H9 (cell line): ENCODE measurements at regions not wholly inside any gene's neighbourhood (a gene's known extent, or its start where the extent isn't known, plus 50 kb on each side); places are given as distances from the start of the nearest gene placed in this dataset.

Source experiments
- DNase-seq: peaks from one replicate; pipeline ENCODE4 v3.0.0-alpha.2; 2017
- H2AFZ ChIP-seq: one replicate; pipeline ENCODE4 v1.6.1; 2013; ENCODE audit warnings: mild to moderate bottlenecking, low read length, control low read depth, moderate library complexity
- H2AK5ac ChIP-seq: 2 replicates; pipeline ENCODE4 v1.6.1; 2013; ENCODE audit warnings: low read length, control low read depth, mixed read lengths; ENCODE audit not compliant: insufficient read length
- H2BK120ac ChIP-seq: one replicate; pipeline ENCODE4 v1.6.1; 2013; ENCODE audit warnings: low read depth, mild to moderate bottlenecking, low read length, control low read depth, inconsistent platforms; ENCODE audit not compliant: poor library complexity, severe bottlenecking
- H2BK12ac ChIP-seq: 2 replicates; pipeline ENCODE4 v1.6.1; 2013; ENCODE audit warnings: low read length, control low read depth, mixed read lengths, low read depth; ENCODE audit not compliant: insufficient read length
- H2BK15ac ChIP-seq: 2 replicates; pipeline ENCODE4 v1.6.1; 2013; ENCODE audit warnings: low read depth, low read length, control low read depth
- H2BK20ac ChIP-seq: one replicate; pipeline ENCODE4 v1.6.1; 2013; ENCODE audit warnings: low read depth, mild to moderate bottlenecking, low read length, control low read depth, inconsistent platforms; ENCODE audit not compliant: poor library complexity, severe bottlenecking
- H2BK5ac ChIP-seq: 2 replicates; pipeline ENCODE4 v1.6.1; 2013; ENCODE audit warnings: low read length, control low read depth, mixed read lengths; ENCODE audit not compliant: insufficient read length
- H3K14ac ChIP-seq: 2 replicates; pipeline ENCODE4 v1.6.1; 2013; ENCODE audit warnings: low read length, control low read depth; ENCODE audit not compliant: insufficient read depth
- H3K18ac ChIP-seq: 2 replicates; pipeline ENCODE4 v1.6.1; 2013; ENCODE audit warnings: low read depth, mild to moderate bottlenecking, mixed read lengths, low read length, control low read depth; ENCODE audit not compliant: insufficient read length
- H3K23ac ChIP-seq: 2 replicates; pipeline ENCODE4 v1.6.1; 2013; ENCODE audit warnings: low read length, control low read depth, mixed read lengths, low read depth; ENCODE audit not compliant: insufficient read length
- H3K23me2 ChIP-seq: 2 replicates; pipeline ENCODE4 v1.6.1; 2013; ENCODE audit warnings: low read depth, mild to moderate bottlenecking, mixed read lengths, low read length, control low read depth; ENCODE audit not compliant: insufficient read length, poor library complexity, severe bottlenecking
- H3K27ac ChIP-seq: 2 replicates; pipeline ENCODE4 v1.5.1; 2013; ENCODE audit warnings: low read length, control low read depth, mixed read lengths, low read depth; ENCODE audit not compliant: insufficient read length
- H3K27me3 ChIP-seq: 2 replicates; pipeline ENCODE4 v1.6.1; 2013; ENCODE audit warnings: low read length, control low read depth, inconsistent platforms; ENCODE audit not compliant: insufficient read depth
- H3K4ac ChIP-seq: 2 replicates; pipeline ENCODE4 v1.6.1; 2013; ENCODE audit warnings: low read depth, mild to moderate bottlenecking, control low read depth, inconsistent platforms, low read length, moderate library complexity
- H3K4me1 ChIP-seq: 2 replicates; pipeline ENCODE4 v1.6.1; 2013; ENCODE audit warnings: low read length, control low read depth, inconsistent platforms; ENCODE audit not compliant: insufficient read depth
- H3K4me2 ChIP-seq: 2 replicates; pipeline ENCODE4 v1.6.1; 2013; ENCODE audit warnings: low read length, control low read depth, mixed read lengths; ENCODE audit not compliant: insufficient read length, insufficient read depth
- H3K56ac ChIP-seq: 2 replicates; pipeline ENCODE4 v1.6.1; 2013; ENCODE audit warnings: low read depth, mild to moderate bottlenecking, mixed read lengths, low read length, control low read depth; ENCODE audit not compliant: insufficient read length
- H3K79me1 ChIP-seq: 2 replicates; pipeline ENCODE4 v1.6.1; 2013; ENCODE audit warnings: low read depth, mild to moderate bottlenecking, moderate library complexity, low read length, control low read depth, inconsistent platforms; ENCODE audit not compliant: insufficient read depth, poor library complexity, severe bottlenecking
- H3K79me2 ChIP-seq: 2 replicates; pipeline ENCODE4 v1.6.1; 2013; ENCODE audit warnings: low read length, control low read depth, inconsistent platforms; ENCODE audit not compliant: insufficient read depth
- H3K9ac ChIP-seq: 2 replicates; pipeline ENCODE4 v1.6.1; 2013; ENCODE audit warnings: low read length, control low read depth, mixed read lengths; ENCODE audit not compliant: insufficient read length; ENCODE audit errors: extremely low read depth
- H3K9me3 ChIP-seq: one replicate; pipeline ENCODE4 v1.6.1; 2013; ENCODE audit warnings: low read depth, low read length, inconsistent platforms; ENCODE audit not compliant: control insufficient read depth
- H3T11ph ChIP-seq: one replicate; pipeline ENCODE4 v1.6.1; 2013; ENCODE audit warnings: mild to moderate bottlenecking, low read length, control low read depth, inconsistent platforms
- H4K20me1 ChIP-seq: one replicate; pipeline ENCODE4 v1.6.1; 2013; ENCODE audit not compliant: control insufficient read depth, insufficient read length, insufficient read depth
- H4K5ac ChIP-seq: 2 replicates; pipeline ENCODE4 v1.6.1; 2013; ENCODE audit warnings: low read depth, mild to moderate bottlenecking, mixed read lengths, low read length, control low read depth; ENCODE audit not compliant: insufficient read length
- H4K8ac ChIP-seq: replicated peaks from 2 replicates; pipeline ENCODE4 v1.6.1; 2013; ENCODE audit warnings: low read length, control low read depth, mixed read lengths, low read depth; ENCODE audit not compliant: insufficient read length
- H4K91ac ChIP-seq: 2 replicates; pipeline ENCODE4 v1.6.1; 2013; ENCODE audit warnings: low read depth, mild to moderate bottlenecking, moderate library complexity, mixed read lengths, low read length, control low read depth; ENCODE audit not compliant: insufficient read length
- H3K27ac Mint-ChIP-seq, 3 experiments: 2 replicates in 2 of 3; 3 replicates in 1 of 3; pipeline ENCODE4 v1.8.0; 2020 to 2021; ENCODE audit warnings: mixed read lengths in 3 of 3, mild to moderate bottlenecking in 1 of 3, moderate library complexity in 1 of 3
- H3K27me3 Mint-ChIP-seq: 2 replicates; pipeline ENCODE4 v1.8.0; 2021; ENCODE audit warnings: low read depth, mild to moderate bottlenecking, moderate library complexity, mixed read lengths
- H3K36me3 Mint-ChIP-seq, 3 experiments: 2 replicates in 2 of 3; 3 replicates in 1 of 3; pipeline ENCODE4 v1.8.0; 2020 to 2021; ENCODE audit warnings: low read depth in 3 of 3, mixed read lengths in 3 of 3; ENCODE audit not compliant: insufficient read depth in 1 of 3
- H3K4me1 Mint-ChIP-seq, 2 experiments: 2 replicates each; pipeline ENCODE4 v1.8.0; 2020; ENCODE audit warnings: mixed read lengths in 2 of 2
- H3K4me3 Mint-ChIP-seq, 2 experiments: 2 replicates in 1 of 2; 3 replicates in 1 of 2; pipeline ENCODE4 v1.8.0; 2020 to 2021; ENCODE audit warnings: mild to moderate bottlenecking in 2 of 2, mixed read lengths in 2 of 2, moderate library complexity in 1 of 2
- H3K9me3 Mint-ChIP-seq, 2 experiments: 2 replicates in 1 of 2; 3 replicates in 1 of 2; pipeline ENCODE4 v1.8.0; 2020; ENCODE audit warnings: mild to moderate bottlenecking in 2 of 2, mixed read lengths in 2 of 2, moderate library complexity in 1 of 2
- CTCF ChIP-seq: fragments of 200-600 bp; sonication (generic); conservative IDR thresholded peaks from 3 replicates; pipeline ENCODE4 v1.8.0; 2021; ENCODE audit warnings: antibody characterized with exemption, mild to moderate bottlenecking
- WGBS: extraction: QIAGEN DNeasy Blood & Tissue Kit; methylation state at CpG from one replicate; pipeline ENCODE4 v1.1.7; 2013; ENCODE audit warnings: missing lambda C conversion rate, low lambda C conversion rate, mixed read lengths; ENCODE audit not compliant: insufficient read length; ENCODE audit errors: extremely low coverage; 5-methylcytosine and 5-hydroxymethylcytosine counted together

DNA sequence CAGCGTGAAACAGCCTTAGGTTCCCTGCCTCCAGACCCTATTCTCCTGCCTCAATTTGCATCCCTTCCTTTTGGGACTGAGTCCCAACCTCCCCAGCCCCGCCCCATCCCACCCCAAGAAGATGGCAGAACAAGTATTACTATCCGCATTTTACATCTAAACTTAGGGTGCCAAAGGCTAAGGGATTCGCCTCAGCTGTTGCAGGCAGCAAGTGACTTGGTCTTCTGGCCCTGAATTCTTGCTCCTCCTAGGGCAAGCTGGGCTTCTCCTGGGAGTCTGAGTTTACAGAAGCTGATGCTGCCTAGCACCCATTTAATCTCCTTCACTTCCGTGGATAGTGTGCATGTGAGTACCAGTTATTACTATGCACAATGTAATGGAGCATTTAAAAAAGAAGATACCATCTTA, 161.3 kb upstream of the NR5A2 start:
- no peak overlapping the region for H3K9ac ChIP-seq
- H4K8ac ChIP-seq, result no peak overlapping the region
- H3K79me1 ChIP-seq, result no peaks in the 10 kb centered on the region
- peaks cover 21 to 22% of the 10 kb centered on the region in 2 experiments for H3K4me1 Mint-ChIP-seq
- H3K23me2 ChIP-seq, result no peaks in the 10 kb centered on the region
- H3K36me3 Mint-ChIP-seq, result no peaks in the 10 kb centered on the region
- H3K23ac ChIP-seq, result no peak overlapping the region
- H4K91ac ChIP-seq, result no peak overlapping the region
- H3K4ac ChIP-seq, result no peak overlapping the region
- no peak overlapping the region for H2BK15ac ChIP-seq
- no peak overlapping the region for H2AK5ac ChIP-seq
- H4K5ac ChIP-seq, result no peak overlapping the region
- H3K4me2 ChIP-seq, result peak overlapping the region; percentile 29
- H2AFZ ChIP-seq, result no peak overlapping the region
- no peaks in the 10 kb centered on the region for H3K27me3 ChIP-seq
- peak; percentile 31 for DNase-seq
- WGBS, result no CpG with 5 or more reads among the region's 5 CpGs
- no peak overlapping the region for H2BK12ac ChIP-seq
- H3K9me3 ChIP-seq, result no peaks in the 10 kb centered on the region
- H4K20me1 ChIP-seq, result no peaks in the 10 kb centered on the region
- H3T11ph ChIP-seq, result no peak overlapping the region
- no peak overlapping the region for H2BK120ac ChIP-seq
- peak overlapping the region; percentile 24 to 48; a peak in 3 of 5 replicates for H3K4me3 Mint-ChIP-seq
- no peak overlapping the region for H3K27ac ChIP-seq
- H3K9me3 Mint-ChIP-seq, result peaks cover 0 to 3% of the 10 kb centered on the region in 2 experiments; a peak in 1 of 5 replicates
- no peaks in the 10 kb centered on the region for H3K27me3 Mint-ChIP-seq
- H3K18ac ChIP-seq, result no peak overlapping the region
- H3K4me1 ChIP-seq, result peaks cover 2% of the 10 kb centered on the region; the same call in 1 of the 2 replicates
- H3K56ac ChIP-seq, result no peak overlapping the region
- H3K14ac ChIP-seq, result no peak overlapping the region
- no peak overlapping the region for H2BK20ac ChIP-seq
- H3K79me2 ChIP-seq, result no peaks in the 10 kb centered on the region
- no peak overlapping the region for H2BK5ac ChIP-seq
- H3K27ac Mint-ChIP-seq, result peak overlapping the region in 1 of 3 experiments; percentile 1; a peak in 4 of 7 replicates
- TF ChIP-seq CTCF, result no peak
